Fibroblast of lung (primary cell): ENCODE measurements at regions not wholly inside any gene's neighbourhood (a gene's known extent, or its start where the extent isn't known, plus 50 kb on each side); places are given as distances from the start of the nearest gene placed in this dataset.

Experiments
- DNase-seq, 2 donors: peaks; one replicate each; pipeline versions ENCODE4 v3.0.0 to v3.0.0-alpha.2; 2010; ENCODE audit warnings: low read depth in 2 of 2
- H2AFZ ChIP-seq: 2 replicates; pipeline ENCODE4 v1.5.1; 2012; ENCODE audit warnings: low read length, control low read depth, inconsistent platforms
- H3K27ac ChIP-seq: 2 replicates; pipeline ENCODE4 v1.5.1; 2011; ENCODE audit warnings: low read length, control low read depth; ENCODE audit not compliant: insufficient read depth
- H3K27me3 ChIP-seq: 2 replicates; pipeline ENCODE4 v1.5.1; 2011; ENCODE audit warnings: mild to moderate bottlenecking, low read length; ENCODE audit not compliant: control insufficient read depth, insufficient read depth
- H3K36me3 ChIP-seq: 2 replicates; pipeline ENCODE4 v1.5.1; 2011; ENCODE audit warnings: low read length; ENCODE audit not compliant: control insufficient read depth, insufficient read depth
- H3K4me1 ChIP-seq: 2 replicates; pipeline ENCODE4 v1.5.1; 2011; ENCODE audit warnings: low read length; ENCODE audit not compliant: control insufficient read depth, insufficient read depth; ENCODE audit errors: extremely low read depth
- H3K4me2 ChIP-seq: 2 replicates; pipeline ENCODE4 v1.5.1; 2011; ENCODE audit warnings: low read length, control low read depth; ENCODE audit not compliant: insufficient read depth; ENCODE audit errors: extremely low read depth
- H3K4me3 ChIP-seq, 4 experiments: fragments of 200-600 bp in 1 of 4; sonication (generic) in 1 of 4; replicated peaks in 1 of 4; 2 replicates each; pipeline ENCODE4 v1.5.1; 2011 to 2016; ENCODE audit warnings: low read length in 4 of 4, low read depth in 3 of 4, mild to moderate bottlenecking in 3 of 4, control low read depth in 2 of 4, inconsistent platforms in 1 of 4, mixed read lengths in 1 of 4; ENCODE audit not compliant: insufficient read depth in 1 of 4; ENCODE audit errors: control extremely low read depth in 1 of 4
- H3K79me2 ChIP-seq: 2 replicates; pipeline ENCODE4 v1.5.1; 2012; ENCODE audit warnings: mild to moderate bottlenecking, low read length, inconsistent platforms; ENCODE audit not compliant: control insufficient read depth, insufficient read depth
- H3K9ac ChIP-seq: 2 replicates; pipeline ENCODE4 v1.5.1; 2011; ENCODE audit warnings: mild to moderate bottlenecking, low read length, control low read depth; ENCODE audit not compliant: insufficient read depth
- H3K9me3 ChIP-seq: 2 replicates; pipeline ENCODE4 v1.5.1; 2012; ENCODE audit warnings: low read depth, low read length; ENCODE audit not compliant: control insufficient read depth, insufficient read depth
- H4K20me1 ChIP-seq: 2 replicates; pipeline ENCODE4 v1.5.1; 2011; ENCODE audit warnings: low read length; ENCODE audit not compliant: control insufficient read depth, insufficient read depth; ENCODE audit errors: extremely low read depth
- CTCF ChIP-seq, 2 donors: IDR thresholded peaks in 1 of 2; conservative IDR thresholded peaks in 1 of 2; 1 replicate in 1 of 2; 2 replicates in 1 of 2; pipeline ENCODE4 v1.5.1; 2011 to 2012; ENCODE audit warnings: low read length in 2 of 2, control low read depth in 1 of 2, inconsistent platforms in 1 of 2, low read depth in 1 of 2, mild to moderate bottlenecking in 1 of 2
- EZH2 ChIP-seq: IDR thresholded peaks from 2 replicates; pipeline ENCODE4 v1.5.1; 2012; ENCODE audit warnings: low read length, control low read depth, mild to moderate bottlenecking; ENCODE audit errors: missing control alignments

- Histone ChIP-seq H3K4me2 (no peak overlapping the region), H3K9me3 (no peaks in the 10 kb centered on the region), H3K4me1 (peaks cover 5% of the 10 kb centered on the region), H3K9ac (no peak overlapping the region), H3K79me2 (no peaks in the 10 kb centered on the region), H3K27me3 (no peaks in the 10 kb centered on the region), H3K36me3 (no peaks in the 10 kb centered on the region), H2AFZ (no peak overlapping the region), H4K20me1 (no peaks in the 10 kb centered on the region), H3K27ac (no peak overlapping the region), H3K4me3 (no peak overlapping the region)
- DNase-seq: no peak
- TF ChIP-seq EZH2: no peak
- TF ChIP-seq CTCF (conservative IDR thresholded peaks at IDR 0.05 in 1 of 2, IDR thresholded peaks at IDR 0.05 in 1 of 2; ENCODE audit: low read depth in 1 of 2, low read length in 2 of 2): no peak
Measured at GRCh38 chr2:160936044-160936806, 224.0 kb upstream of the TANK start.

- Histone ChIP-seq H3K4me3 (no peak overlapping the region), H3K79me2 (no peaks in the 10 kb centered on the region), H3K9me3 (no peaks in the 10 kb centered on the region), H3K27me3 (no peaks in the 10 kb centered on the region), H3K4me1 (no peaks in the 10 kb centered on the region), H3K36me3 (no peaks in the 10 kb centered on the region), H3K4me2 (no peak overlapping the region), H2AFZ (no peak overlapping the region), H4K20me1 (no peaks in the 10 kb centered on the region), H3K9ac (no peak overlapping the region), H3K27ac (no peak overlapping the region)
- TF ChIP-seq CTCF (conservative IDR thresholded peaks at IDR 0.05 in 1 of 2, IDR thresholded peaks at IDR 0.05 in 1 of 2; ENCODE audit: low read depth in 1 of 2, low read length in 2 of 2) (no peak), EZH2 (no peak)
- DNase-seq: peak in 1 of 2 donors; percentile 15
Measured at GRCh38 chr2:160940271-160940670, 220.0 kb upstream of the TANK start.

- Histone ChIP-seq H2AFZ (no peak overlapping the region), H4K20me1 (no peaks in the 10 kb centered on the region), H3K9ac (no peak overlapping the region), H3K27me3 (no peaks in the 10 kb centered on the region), H3K4me1 (no peaks in the 10 kb centered on the region), H3K4me2 (no peak overlapping the region), H3K27ac (no peak overlapping the region), H3K79me2 (no peaks in the 10 kb centered on the region), H3K36me3 (no peaks in the 10 kb centered on the region), H3K9me3 (no peaks in the 10 kb centered on the region), H3K4me3 (no peak overlapping the region)
- no peak for DNase-seq
- no peak for TF ChIP-seq CTCF (conservative IDR thresholded peaks at IDR 0.05 in 1 of 2, IDR thresholded peaks at IDR 0.05 in 1 of 2; ENCODE audit: low read depth in 1 of 2, low read length in 2 of 2)
- no peak for TF ChIP-seq EZH2
Measured at GRCh38 chr2:160940699-160941098, 219.5 kb upstream of the TANK start.
